ENCODE measurements at regions not wholly inside any gene's neighbourhood (a gene's known extent, or its start where the extent isn't known, plus 50 kb on each side); places are given as distances from the start of the nearest gene placed in this dataset.

DNA sequence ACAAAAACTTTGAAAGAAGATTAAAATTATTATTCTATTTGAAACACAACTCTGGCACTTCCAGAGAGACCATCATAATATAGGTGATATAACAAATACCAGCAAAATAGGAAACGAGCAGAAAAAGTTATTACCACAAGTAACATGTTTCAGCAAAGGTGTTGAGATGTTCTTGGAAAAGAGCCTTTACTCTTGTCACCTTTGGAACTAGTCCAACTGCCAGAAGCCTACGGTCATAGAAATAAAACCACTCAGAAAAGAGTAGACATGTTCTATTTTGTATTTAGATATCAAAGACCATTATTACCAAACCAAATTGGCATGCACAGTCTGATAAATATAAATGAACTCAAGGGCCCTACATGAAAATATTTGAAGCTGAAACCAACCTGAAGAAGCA lies 145.0 kb upstream of the DMAC1 start:
- Mint-ChIP-seq H3K4me3 (no peak overlapping the region), H3K36me3 (no peaks in the 10 kb centered on the region), H3K27ac (no peak overlapping the region), H3K27me3 (no peaks in the 10 kb centered on the region), H3K9me3 (peaks cover 3% of the 10 kb centered on the region), H3K4me1 (ENCODE audit: unreplicated experiment) (no peaks in the 10 kb centered on the region)
- no peak for DNase-seq (ENCODE audit: extremely low spot score, unreplicated experiment)
- TF ChIP-seq, protein P1, sequence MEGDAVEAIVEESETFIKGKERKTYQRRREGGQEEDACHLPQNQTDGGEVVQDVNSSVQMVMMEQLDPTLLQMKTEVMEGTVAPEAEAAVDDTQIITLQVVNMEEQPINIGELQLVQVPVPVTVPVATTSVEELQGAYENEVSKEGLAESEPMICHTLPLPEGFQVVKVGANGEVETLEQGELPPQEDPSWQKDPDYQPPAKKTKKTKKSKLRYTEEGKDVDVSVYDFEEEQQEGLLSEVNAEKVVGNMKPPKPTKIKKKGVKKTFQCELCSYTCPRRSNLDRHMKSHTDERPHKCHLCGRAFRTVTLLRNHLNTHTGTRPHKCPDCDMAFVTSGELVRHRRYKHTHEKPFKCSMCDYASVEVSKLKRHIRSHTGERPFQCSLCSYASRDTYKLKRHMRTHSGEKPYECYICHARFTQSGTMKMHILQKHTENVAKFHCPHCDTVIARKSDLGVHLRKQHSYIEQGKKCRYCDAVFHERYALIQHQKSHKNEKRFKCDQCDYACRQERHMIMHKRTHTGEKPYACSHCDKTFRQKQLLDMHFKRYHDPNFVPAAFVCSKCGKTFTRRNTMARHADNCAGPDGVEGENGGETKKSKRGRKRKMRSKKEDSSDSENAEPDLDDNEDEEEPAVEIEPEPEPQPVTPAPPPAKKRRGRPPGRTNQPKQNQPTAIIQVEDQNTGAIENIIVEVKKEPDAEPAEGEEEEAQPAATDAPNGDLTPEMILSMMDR (conservative IDR thresholded peaks at IDR 0.05): no peak

DNA sequence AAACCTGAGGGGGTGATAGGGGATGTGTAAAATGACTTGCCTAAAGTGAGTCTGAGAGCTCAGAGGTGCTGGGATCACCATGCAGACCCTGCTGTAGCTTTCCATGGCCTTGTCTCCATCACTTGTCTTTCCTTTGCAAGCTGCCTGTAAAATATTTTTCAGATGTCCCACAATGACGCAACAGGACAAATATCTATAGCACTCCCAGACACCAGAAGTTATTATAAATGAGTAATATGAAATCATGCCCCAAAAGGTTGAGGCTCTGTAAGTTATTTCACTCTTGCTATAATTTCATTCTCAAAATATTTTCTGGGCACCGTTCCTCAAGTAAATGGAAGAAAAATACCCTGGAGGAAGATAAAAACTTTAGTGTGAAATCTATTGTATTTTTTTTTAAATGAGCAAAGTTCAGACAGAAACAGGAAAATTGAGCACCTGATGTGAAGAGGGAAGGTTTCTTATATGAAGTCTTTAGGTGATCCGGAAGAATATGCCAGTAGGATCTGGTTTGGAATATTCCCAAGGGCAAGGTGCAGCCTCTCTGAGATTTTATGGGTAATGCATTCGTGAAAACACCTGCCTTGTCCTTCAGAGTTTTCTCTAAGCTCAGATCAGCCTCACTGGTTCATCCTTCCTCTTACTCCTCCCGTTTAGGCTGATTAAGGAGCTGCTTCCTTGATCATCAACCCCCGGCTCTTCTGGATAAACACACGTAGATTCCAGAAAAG lies 138.3 kb upstream of the DMAC1 start:
- peaks cover 3% of the 10 kb centered on the region for H3K9me3 Mint-ChIP-seq
- TF ChIP-seq, protein P1 (conservative IDR thresholded peaks at IDR 0.05): no peak
- H3K4me1 Mint-ChIP-seq (ENCODE audit: unreplicated experiment): peaks cover 6% of the 10 kb centered on the region
- H3K4me3 Mint-ChIP-seq: no peak overlapping the region
- DNase-seq (ENCODE audit: extremely low spot score, unreplicated experiment): no peak
- H3K36me3 Mint-ChIP-seq: no peaks in the 10 kb centered on the region
- H3K27ac Mint-ChIP-seq: no peak overlapping the region
- H3K27me3 Mint-ChIP-seq: no peaks in the 10 kb centered on the region

DNA sequence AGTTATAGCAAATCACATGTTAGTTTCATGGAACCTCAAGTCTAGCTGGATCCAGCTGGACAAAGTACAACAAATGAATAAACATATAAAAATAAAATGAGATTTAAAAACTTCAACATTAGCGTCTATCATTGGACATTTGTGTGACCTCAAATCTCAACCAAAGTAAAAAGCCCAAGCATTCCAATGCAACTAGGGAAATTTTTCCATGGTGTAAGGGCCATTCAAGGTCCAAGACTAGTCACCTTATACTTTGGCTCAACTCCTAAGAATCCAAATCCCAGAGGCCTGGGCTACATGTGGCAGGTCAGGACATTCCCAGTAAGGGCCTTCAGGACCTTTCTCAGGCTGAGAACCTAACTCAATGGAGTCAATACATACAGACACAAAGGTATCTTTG lies 137.4 kb upstream of the DMAC1 start:
- TF ChIP-seq, protein P1 (conservative IDR thresholded peaks at IDR 0.05): no peak
- Mint-ChIP-seq H3K27ac (no peak overlapping the region), H3K9me3 (peaks cover 3% of the 10 kb centered on the region), H3K4me1 (ENCODE audit: unreplicated experiment) (peaks cover 6% of the 10 kb centered on the region), H3K4me3 (no peak overlapping the region), H3K36me3 (no peaks in the 10 kb centered on the region), H3K27me3 (no peaks in the 10 kb centered on the region)
- no peak for DNase-seq (ENCODE audit: extremely low spot score, unreplicated experiment)

DNA sequence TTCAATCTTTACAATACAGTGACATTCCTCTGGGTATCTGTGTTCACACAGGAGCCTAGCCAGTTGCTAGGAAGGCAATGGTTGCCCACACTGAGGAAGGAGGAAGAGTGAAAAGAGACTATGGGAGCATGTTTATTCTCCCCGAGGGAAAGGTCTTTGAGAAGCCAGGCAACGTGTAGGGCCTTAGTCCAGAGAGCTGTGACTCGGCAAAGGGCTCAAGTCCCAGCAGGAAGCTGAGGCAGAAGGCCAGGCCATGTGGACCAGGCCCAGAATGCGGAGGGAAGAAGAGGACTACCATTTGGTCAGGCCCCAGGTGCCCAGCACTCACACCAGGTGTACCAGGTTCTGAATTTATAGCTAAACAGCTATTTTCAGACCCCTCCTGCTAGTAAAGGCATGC lies 136.6 kb upstream of the DMAC1 start:
- H3K4me3 Mint-ChIP-seq: no peak overlapping the region

DNA sequence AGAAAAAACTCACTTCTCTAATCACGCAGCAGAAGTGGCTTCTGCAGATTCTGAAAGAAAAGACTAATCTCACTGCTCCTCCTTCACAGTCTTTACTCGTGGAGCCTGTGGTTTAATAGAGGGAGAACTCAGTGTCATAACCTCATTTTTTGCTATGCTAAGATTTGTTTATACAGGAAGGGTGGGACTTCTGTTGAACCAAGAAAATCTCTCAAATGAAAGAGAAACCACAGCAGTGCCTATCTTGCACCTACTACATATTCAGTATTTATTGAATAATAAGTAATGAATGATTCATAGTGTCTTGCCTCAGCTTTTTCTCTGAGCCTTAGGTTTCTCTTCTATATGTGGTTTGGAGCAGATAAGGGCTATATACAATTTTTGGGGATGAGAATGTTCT lies 136.1 kb upstream of the DMAC1 start:
- Mint-ChIP-seq H3K4me3 (no peak overlapping the region), H3K9me3 (peaks cover 3% of the 10 kb centered on the region), H3K27ac (no peak overlapping the region), H3K36me3 (no peaks in the 10 kb centered on the region), H3K27me3 (no peaks in the 10 kb centered on the region), H3K4me1 (ENCODE audit: unreplicated experiment) (peaks cover 6% of the 10 kb centered on the region)
- TF ChIP-seq, protein P1 (conservative IDR thresholded peaks at IDR 0.05): no peak
- DNase-seq (ENCODE audit: extremely low spot score, unreplicated experiment): no peak

More for the DNA sequence above, 136.6 kb upstream of the DMAC1 start:
- Mint-ChIP-seq H3K9me3 (peaks cover 3% of the 10 kb centered on the region), H3K27me3 (no peaks in the 10 kb centered on the region), H3K27ac (no peak overlapping the region), H3K36me3 (no peaks in the 10 kb centered on the region), H3K4me1 (ENCODE audit: unreplicated experiment) (peaks cover 6% of the 10 kb centered on the region)
- DNase-seq (ENCODE audit: extremely low spot score, unreplicated experiment): no peak
- TF ChIP-seq, protein P1 (conservative IDR thresholded peaks at IDR 0.05): no peak

All from type B pancreatic cell (in vitro differentiated cells).